Cardiac muscle cell (in vitro differentiated cells and primary cell): ENCODE measurements at regions not wholly inside any gene's neighbourhood (a gene's known extent, or its start where the extent isn't known, plus 50 kb on each side); places are given as distances from the start of the nearest gene placed in this dataset.
A peak's percentile ranks its signal among the peaks of the same experiment; 100 is the strongest.

Experiments
- DNase-seq, 2 donors: peaks; one replicate each; pipeline versions ENCODE4 v3.0.0 to v3.0.0-alpha.2; 2010 to 2017; ENCODE audit warnings: low read depth in 1 of 2, low spot score in 1 of 2
- H3K27ac ChIP-seq: fragments of 200-600 bp; sonication (generic); 2 replicates; pipeline ENCODE4 v1.5.1; 2016
- H3K27me3 ChIP-seq: fragments of 200-600 bp; sonication (generic); 2 replicates; pipeline ENCODE4 v1.6.0; 2016; ENCODE audit warnings: control low read depth
- H3K36me3 ChIP-seq: fragments of 200-600 bp; sonication (generic); 2 replicates; pipeline ENCODE4 v1.5.1; 2016; ENCODE audit warnings: control low read depth
- H3K4me1 ChIP-seq: fragments of 200-600 bp; sonication (generic); 2 replicates; pipeline ENCODE4 v1.8.1; 2017; ENCODE audit warnings: low read depth, mild to moderate bottlenecking, mixed run types
- H3K4me3 ChIP-seq: fragments of 200-600 bp; sonication (generic); 2 replicates; pipeline ENCODE4 v1.5.1; 2016; ENCODE audit warnings: mild to moderate bottlenecking
- H3K9me3 ChIP-seq: fragments of 200-600 bp; sonication (generic); 2 replicates; pipeline ENCODE4 v1.5.1; 2017; ENCODE audit warnings: low read depth, mild to moderate bottlenecking, control low read depth
- TF ChIP-seq, protein P1 (sequence below): IDR thresholded peaks from 2 replicates; pipeline ENCODE4 v1.5.1; 2012; ENCODE audit warnings: low read depth, mild to moderate bottlenecking, low read length

DNA sequence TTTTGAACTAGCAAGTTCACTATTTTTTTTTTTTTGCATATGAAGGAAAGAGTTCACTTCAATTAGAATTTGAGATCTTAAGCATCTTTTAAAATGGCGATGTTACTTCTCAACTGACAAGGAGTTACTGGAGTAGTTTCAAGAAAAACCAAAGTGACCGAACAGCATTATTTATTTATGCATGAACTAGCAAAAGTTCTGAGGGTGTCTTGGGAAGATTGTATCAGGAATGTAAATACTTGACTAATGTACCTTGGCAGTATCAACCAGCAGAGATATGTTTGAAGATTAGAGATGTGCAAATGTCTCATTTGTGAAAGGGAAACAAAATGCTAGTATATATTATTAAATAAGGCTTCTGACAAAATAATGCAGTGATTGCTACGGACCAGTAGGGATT, 203.9 kb downstream of the KBTBD8 start:
- Histone ChIP-seq H3K4me1 (peaks cover 14% of the 10 kb centered on the region), H3K9me3 (no peaks in the 10 kb centered on the region), H3K36me3 (no peaks in the 10 kb centered on the region), H3K4me3 (no peak overlapping the region), H3K27me3 (no peaks in the 10 kb centered on the region), H3K27ac (no peak overlapping the region)
- TF ChIP-seq, protein P1, sequence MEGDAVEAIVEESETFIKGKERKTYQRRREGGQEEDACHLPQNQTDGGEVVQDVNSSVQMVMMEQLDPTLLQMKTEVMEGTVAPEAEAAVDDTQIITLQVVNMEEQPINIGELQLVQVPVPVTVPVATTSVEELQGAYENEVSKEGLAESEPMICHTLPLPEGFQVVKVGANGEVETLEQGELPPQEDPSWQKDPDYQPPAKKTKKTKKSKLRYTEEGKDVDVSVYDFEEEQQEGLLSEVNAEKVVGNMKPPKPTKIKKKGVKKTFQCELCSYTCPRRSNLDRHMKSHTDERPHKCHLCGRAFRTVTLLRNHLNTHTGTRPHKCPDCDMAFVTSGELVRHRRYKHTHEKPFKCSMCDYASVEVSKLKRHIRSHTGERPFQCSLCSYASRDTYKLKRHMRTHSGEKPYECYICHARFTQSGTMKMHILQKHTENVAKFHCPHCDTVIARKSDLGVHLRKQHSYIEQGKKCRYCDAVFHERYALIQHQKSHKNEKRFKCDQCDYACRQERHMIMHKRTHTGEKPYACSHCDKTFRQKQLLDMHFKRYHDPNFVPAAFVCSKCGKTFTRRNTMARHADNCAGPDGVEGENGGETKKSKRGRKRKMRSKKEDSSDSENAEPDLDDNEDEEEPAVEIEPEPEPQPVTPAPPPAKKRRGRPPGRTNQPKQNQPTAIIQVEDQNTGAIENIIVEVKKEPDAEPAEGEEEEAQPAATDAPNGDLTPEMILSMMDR = no peak
- no peak for DNase-seq

DNA sequence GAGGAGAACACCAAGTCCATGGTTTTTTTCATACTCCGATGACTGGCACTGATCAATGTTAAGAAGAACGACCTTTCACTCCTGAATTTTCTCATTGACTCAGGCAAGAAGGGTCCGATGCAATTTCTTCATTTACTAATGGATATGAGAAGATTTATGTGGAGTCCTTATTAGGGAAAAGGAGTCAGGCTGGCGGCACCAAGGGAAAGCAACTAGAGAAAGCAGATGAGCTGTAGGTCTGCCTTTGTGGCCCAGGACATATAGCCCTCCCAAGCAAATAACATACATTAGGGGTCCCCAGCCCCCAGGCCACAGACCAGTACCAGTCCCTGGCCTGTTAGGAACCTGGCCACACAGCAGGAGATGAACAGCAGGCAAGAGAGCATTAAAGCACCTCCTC, 206.8 kb downstream of the KBTBD8 start:
- Histone ChIP-seq H3K9me3 (no peaks in the 10 kb centered on the region), H3K4me3 (no peak overlapping the region), H3K27me3 (no peaks in the 10 kb centered on the region), H3K4me1 (peaks cover 14% of the 10 kb centered on the region), H3K27ac (no peak overlapping the region), H3K36me3 (no peaks in the 10 kb centered on the region)
- TF ChIP-seq, protein P1 = no peak
- DNase-seq = peak in 1 of 2 donors; percentile 8

DNA sequence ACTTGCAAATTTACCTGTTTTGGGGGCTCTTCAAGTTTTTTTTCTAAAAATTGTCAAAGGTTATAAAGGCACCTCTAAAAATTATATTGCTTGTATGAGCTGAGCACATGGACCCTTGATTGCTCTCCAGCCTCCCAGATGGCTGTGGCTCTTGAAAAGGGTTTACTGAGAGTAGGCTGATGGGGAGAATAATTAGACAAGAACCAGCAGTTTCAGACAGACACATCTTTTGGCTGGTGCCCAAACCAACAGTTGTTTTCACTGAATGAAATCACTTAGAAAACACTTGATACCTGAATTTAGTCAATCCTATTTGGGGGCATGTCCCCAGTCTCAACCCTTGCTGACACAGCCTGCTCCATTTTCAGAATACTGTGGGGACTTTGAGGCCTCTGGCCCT, 217.6 kb downstream of the KBTBD8 start:
- TF ChIP-seq, protein P1 = no peak
- H3K36me3 ChIP-seq = no peaks in the 10 kb centered on the region
- no peaks in the 10 kb centered on the region for H3K4me1 ChIP-seq
- H3K27ac ChIP-seq = no peak overlapping the region
- H3K4me3 ChIP-seq = no peak overlapping the region
- DNase-seq = no peak
- no peaks in the 10 kb centered on the region for H3K9me3 ChIP-seq
- H3K27me3 ChIP-seq = no peaks in the 10 kb centered on the region

DNA sequence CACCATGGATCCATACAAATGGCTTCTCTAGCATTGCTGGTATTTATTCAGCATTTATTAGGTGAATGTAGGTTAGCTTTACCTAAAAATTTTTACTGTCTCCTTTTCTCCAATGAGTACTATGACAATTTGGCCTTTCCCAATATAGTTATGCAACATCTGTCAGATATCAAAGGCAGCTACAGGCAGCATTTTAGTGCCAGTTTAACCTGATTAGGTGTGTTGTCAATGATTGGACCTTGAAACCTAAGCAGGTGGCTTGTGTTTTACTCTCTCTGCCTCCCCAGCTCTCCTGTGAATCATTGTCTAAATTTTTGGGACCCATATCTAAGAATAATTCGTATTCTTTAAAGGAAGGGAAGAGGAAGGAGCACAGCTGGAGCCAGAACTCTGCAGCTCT, 228.9 kb downstream of the KBTBD8 start:
- H3K27me3 ChIP-seq = no peaks in the 10 kb centered on the region
- H3K4me3 ChIP-seq = no peak overlapping the region
- TF ChIP-seq, protein P1 = no peak

DNA sequence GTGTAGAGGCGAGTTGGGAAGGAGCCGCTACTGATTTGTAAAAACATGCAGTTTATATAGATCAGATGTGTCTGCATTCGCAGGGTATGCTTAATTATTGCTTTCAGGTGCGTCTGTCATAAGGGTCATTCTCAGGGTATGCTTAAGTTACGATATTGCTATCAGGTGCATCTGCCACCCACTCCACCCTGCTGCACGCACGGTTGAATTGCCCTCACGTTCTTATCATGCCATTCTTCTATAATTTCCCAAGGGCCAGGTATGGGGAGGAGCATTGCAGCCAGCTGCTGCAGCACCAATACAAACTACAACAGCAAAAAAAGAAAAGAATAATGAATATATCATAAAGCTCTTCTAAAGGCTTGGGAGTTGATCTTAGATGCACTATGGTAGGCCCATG, 230.0 kb downstream of the KBTBD8 start:
- Histone ChIP-seq H3K27ac (no peak overlapping the region), H3K27me3 (no peaks in the 10 kb centered on the region), H3K4me1 (no peaks in the 10 kb centered on the region), H3K9me3 (no peaks in the 10 kb centered on the region), H3K4me3 (no peak overlapping the region), H3K36me3 (no peaks in the 10 kb centered on the region)
- TF ChIP-seq, protein P1 = no peak
- no peak for DNase-seq

More for the DNA sequence above, 228.9 kb downstream of the KBTBD8 start:
- Histone ChIP-seq H3K36me3 (no peaks in the 10 kb centered on the region), H3K9me3 (no peaks in the 10 kb centered on the region), H3K27ac (no peak overlapping the region), H3K4me1 (no peaks in the 10 kb centered on the region)
- DNase-seq = no peak

DNA sequence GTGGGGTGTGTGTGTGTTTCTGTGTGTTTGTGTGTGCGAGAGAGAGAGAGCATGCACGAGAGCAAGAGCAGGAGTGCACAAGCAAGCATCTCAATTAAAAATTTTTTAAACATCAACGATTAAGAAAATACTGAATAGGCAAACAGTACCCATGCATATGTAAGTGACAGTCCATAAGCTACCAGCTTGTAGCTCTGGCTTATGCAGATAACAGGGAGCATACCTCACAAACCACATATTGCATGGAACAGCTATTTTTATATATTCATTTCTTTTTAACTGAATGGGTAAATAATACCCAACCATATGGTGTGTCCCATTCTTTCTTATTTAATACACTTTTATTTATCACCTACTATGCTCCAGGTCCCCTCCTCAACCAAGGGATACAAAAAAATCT, 234.5 kb downstream of the KBTBD8 start:
- no peaks in the 10 kb centered on the region for H3K4me1 ChIP-seq
- TF ChIP-seq, protein P1 = no peak
- no peak for DNase-seq

More for the DNA sequence above, 234.5 kb downstream of the KBTBD8 start:
- H3K9me3 ChIP-seq = no peaks in the 10 kb centered on the region
- H3K27ac ChIP-seq = no peak overlapping the region
- no peaks in the 10 kb centered on the region for H3K36me3 ChIP-seq
- no peak overlapping the region for H3K4me3 ChIP-seq
- H3K27me3 ChIP-seq = no peaks in the 10 kb centered on the region
